Esophagus squamous epithelium (tissue), 4 donors: ENCODE measurements at regions not wholly inside any gene's neighbourhood (a gene's known extent, or its start where the extent isn't known, plus 50 kb on each side); places are given as distances from the start of the nearest gene placed in this dataset.

Experiments used
- CTCF ChIP-seq, 6 experiments: fragments of 450-650 bp in 4 of 6; fragments of 200-600 bp in 2 of 6; sonication (generic) in 2 of 6; IDR thresholded peaks; one replicate each; pipeline ENCODE4 v1.5.1; 2016 to 2019; ENCODE audit warnings: antibody characterized with exemption in 6 of 6, mild to moderate bottlenecking in 4 of 6, moderate library complexity in 4 of 6
- POLR2A ChIP-seq, 4 donors: fragments of 450-650 bp; IDR thresholded peaks; one replicate each; pipeline ENCODE4 v1.6.1; 2017; ENCODE audit warnings: antibody characterized with exemption in 4 of 4, mild to moderate bottlenecking in 4 of 4, moderate library complexity in 3 of 4

- TF ChIP-seq CTCF (IDR thresholded peaks at IDR 0.05) (no peak), POLR2A (IDR thresholded peaks at IDR 0.05) (no peak)
Measured at GRCh38 chr5:159832073-159832472, 84.2 kb upstream of the ADRA1B start.
